HG03060 (cell line): ENCODE measurements at regions not wholly inside any gene's neighbourhood (a gene's known extent, or its start where the extent isn't known, plus 50 kb on each side); places are given as distances from the start of the nearest gene placed in this dataset.

Experiments
- ATAC-seq: cut with Tn5 transposase; IDR thresholded peaks from one replicate; pipeline ENCODE4 v1.9.1; 2021; ENCODE audit warnings: low read depth, moderate number of reproducible peaks; ENCODE audit not compliant: unreplicated experiment

DNA sequence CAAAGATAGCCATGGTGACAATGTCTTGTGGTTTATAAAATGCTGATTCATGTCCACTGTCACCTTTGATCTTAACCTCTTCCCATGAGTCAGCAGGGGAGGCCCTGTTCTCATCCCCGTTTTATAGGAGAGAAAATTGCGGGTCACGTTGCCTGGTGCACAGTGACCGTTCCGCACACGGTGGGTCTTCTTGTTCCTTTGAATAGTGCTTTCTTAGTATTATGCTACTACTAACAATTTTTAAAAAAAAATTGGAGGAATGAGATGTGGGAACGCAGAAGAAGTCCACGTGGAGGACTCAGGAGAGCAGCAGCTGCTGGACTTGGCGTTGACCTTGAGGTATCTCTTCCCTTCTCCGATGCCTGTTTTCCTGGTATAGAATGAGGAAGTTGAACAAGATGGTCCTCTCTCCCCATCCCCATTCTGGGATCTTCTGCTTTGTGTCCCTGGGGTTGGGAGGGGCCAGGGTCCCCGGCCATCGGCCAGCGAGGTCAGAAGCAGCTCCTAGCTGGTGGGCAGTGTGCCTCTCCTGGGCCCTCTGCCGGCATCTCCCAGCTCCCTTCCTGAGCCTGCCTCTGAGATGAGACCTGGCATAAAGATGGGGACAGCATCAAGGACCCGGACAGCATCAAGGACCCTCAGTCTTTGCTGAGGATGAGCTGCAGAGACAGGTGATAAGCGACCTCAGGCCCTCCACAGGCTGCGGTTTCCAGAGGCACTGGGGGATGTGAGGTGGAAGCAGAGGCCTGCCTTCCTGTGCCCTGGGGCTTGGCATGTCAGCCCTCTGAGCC, 143.9 kb downstream of the C9orf50 start:
- ATAC-seq = no peak

DNA sequence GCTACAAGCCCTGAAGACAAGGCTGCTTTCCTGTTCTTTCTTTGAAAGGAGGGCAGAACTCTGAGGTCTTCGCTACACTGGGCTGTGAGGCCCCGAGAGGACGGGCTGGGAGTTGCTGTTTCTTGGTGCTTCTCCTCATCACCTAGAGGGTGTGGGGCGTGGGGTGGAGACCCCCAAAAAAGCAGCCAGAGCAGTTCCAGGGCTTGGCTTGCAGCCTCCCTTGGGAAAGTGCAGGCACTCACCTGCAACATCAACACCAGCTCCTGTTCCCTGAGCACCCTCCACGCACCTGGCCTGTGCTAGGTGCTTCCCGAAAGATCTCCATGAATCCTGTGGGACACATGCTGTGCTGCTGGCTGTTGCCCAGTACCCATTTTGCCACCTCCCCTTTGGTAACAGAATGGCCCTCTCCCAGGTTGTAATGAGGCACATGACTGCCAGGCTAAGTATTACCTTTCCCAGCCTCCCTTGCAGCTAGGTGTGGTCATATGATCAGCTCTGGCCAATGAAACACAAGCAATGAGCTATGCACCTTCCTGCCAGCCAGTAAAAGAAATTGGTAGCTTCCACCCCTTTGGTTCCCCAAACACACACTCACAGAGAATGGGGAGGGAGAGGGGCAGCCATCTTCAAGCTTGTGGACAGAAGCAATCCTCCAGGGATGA, 146.0 kb downstream of the C9orf50 start:
- ATAC-seq = no peak

GRCh38 chr9:129473523-129474244, 147.2 kb downstream of the C9orf50 start:
- ATAC-seq = no peak

GRCh38 chr9:129472651-129473102, 148.2 kb downstream of the C9orf50 start:
- no peak for ATAC-seq

DNA sequence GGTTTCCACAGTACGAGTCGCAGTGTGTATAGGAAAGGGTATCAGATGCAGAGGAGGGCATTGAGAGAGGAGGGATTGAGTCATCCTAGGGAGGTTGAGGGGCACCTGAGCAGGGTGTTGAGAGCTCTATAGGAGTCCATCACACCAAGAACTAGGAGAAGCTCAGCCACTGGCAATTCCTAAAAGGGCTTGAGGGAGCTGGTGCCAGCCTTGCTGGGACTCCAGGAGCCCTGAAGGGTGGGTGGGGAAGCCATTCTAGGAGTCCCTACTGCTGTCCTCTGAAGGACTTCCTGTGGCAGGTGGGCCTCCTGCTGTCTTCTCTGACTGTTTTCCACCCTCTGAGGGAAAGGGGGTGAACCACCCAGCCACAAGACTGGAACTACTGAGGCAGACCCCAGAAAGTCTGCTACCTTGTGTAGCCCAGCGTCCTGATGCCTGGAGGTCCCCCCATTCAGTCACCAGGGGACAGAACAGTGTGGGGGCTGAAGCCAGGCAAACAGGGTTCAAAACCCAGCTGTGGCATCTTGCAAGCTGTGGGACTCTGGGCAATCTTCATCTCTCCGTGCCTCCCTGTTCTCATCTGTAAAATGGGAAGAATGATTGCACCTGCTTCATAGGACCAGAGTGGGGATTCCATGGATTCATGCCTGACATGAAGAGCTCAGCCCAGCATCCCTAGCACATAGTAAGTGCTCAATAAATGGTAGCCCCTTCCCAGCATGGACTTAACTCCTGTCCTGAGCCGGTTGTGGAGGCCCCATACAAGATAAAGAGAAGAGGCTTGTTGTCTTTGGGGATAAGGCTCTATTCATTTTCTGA, 149.5 kb downstream of the C9orf50 start:
- ATAC-seq = no peak

DNA sequence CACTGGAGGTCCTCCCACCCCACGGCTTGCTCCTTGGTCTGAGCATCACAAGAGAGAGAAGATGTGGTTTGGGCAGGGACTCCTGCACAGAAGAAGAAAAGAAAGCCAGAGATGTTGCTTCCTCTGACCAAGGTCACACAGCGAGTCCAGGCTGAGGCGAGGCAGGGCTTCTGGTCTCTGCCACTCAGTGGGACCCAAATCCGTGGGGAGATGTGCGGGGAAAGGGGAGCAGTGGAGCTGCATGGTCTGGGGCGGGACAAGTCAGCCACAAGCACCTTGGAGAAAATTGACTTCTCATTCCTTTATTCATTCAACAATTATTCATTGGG, 150.9 kb downstream of the C9orf50 start:
- no peak for ATAC-seq

GRCh38 chr9:129469188-129469987, 151.5 kb downstream of the C9orf50 start:
- no peak for ATAC-seq

DNA sequence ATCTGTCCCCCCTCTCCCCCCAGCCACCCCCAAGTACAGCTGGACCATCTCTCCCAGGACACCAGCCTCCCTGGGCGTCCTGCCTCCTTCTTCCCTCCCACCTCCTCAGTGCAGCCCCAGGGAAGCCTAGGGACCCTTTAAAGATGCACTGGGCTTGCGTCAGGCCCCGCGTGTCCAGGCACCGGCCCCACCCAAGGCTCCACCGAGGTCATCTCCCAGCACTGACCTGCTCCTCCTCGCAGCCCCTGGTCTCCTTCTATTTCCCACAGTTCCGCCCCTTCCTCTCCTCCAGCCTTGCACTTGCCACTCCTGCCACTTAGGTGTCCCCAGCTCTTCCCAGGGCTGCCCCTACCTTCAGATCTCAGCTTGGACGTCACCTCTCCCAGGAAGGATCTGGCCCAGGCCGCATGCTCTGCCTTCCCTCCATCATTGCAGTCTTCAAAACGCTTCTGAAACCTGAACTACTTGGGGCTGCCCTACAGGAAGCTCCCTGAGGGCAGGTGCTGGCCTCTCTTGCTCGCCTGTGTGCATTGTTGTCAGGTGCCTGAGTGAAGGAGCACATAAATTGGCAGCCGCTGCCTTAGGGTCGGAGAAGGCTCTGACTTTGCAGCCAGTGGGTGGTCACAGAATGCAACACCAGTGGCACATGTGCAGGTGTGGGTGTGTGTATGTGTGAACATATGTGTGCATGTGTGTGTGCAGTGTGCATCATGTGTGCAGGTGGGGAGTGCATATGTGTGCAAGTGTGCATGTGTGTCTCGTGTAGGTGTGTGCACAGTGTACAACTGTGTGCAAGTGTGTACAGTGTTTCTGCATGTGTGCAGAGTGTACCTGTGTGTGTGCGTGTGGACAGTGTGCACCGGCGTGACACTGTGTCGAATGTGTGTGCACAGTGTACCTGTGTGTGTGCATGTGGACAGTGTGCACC, 152.9 kb downstream of the C9orf50 start:
- ATAC-seq = no peak

GRCh38 chr9:129467004-129467588, 153.8 kb downstream of the C9orf50 start:
- ATAC-seq = no peak

- ATAC-seq = no peak
Measured at GRCh38 chr9:129465834-129466535, 154.9 kb downstream of the C9orf50 start.

DNA sequence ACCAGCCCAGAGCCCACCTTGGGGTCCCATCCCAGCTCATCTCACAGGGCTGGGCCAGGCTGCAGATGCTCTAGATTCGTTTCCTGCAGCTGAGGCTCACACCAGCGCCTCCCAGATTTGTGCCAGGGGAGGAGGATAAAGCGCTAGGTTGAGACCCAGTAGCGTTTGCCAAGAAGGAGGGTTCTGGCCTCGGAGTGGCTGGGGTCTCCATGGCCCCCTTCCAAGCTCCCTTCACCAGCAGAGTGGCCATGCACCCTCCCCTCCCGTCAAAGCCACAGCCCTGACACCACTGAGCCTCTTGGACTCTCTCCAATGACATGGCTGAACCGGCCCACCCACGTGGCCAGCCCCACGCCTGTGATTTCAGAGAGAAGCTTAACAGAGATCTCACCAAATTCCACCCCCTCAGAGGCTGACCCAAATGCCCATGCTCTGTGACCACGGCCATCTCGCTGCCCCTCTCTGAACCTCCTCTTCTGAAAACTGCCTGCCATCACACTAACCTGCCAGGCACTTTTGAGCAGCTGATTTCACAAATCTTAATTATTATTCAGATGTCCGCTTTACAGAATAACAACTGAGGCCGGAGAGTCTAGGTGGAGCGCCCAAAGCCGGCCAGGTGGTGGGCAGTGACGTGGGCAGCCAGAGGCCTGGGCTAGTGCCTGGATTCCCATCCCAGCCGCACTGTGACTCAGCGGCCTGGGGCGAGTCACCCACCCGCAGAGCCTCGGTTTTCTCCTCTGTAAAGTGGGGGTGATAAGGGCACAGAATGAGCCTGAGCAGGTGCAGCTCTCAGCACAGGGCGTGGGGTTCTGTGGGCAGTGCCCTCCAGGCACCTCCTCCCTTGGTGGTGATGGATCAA, 155.7 kb downstream of the C9orf50 start:
- no peak for ATAC-seq

- no peak for ATAC-seq
Measured at GRCh38 chr9:129463994-129464393, 156.9 kb downstream of the C9orf50 start.

DNA sequence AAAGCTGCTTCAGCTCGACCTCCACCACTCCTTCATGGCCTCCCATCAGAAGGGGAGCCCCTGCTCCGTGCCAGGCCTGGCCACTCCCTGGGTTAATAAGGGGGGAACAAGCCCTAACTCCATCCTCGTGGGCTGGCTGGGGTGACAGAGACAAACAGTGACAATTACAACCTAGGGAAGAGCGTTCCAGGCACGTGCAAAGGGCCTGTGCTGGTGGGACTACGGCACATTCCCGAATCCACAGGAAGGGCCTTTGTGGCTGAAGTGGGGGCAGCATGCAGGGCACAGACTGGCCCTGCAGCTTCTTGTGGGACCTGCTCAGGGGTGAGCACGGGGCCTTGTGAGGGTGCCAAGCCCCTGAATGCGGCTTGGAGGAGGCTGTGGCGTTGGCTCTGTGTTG, 157.4 kb downstream of the C9orf50 start:
- no peak for ATAC-seq

DNA sequence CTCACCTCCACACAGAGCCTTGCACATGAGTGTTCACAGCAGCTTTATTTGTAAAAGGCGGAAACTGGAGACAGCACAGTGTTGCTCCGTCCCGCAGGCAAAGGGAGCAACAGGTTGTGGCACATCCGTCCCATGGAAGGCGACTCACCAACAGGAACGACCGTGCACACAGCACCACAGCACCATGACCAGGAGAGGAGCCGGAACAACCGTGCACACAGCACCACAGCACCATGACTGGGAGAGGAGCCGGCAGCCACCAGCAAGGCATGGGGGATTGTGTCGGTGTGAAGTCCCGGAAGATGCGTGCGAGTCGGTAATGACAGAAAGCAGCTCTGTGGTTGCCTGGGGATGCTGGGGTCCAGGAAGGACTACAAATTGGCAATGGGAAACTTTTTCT, 158.5 kb downstream of the C9orf50 start:
- ATAC-seq = no peak

- no peak for ATAC-seq
Measured at GRCh38 chr9:129460323-129461261, 160.3 kb downstream of the C9orf50 start.
